ENCODE measurements at regions not wholly inside any gene's neighbourhood (a gene's known extent, or its start where the extent isn't known, plus 50 kb on each side); places are given as distances from the start of the nearest gene placed in this dataset.
"Not testable (repeated sequence)": the region's sequence is repeated elsewhere in the genome, so short reads cannot be mapped to it uniquely, and the experiment has no call there.

- DNase-seq: no peak
Measured at GRCh38 chr4:14336656-14337055, 665.6 kb upstream of the CPEB2 start.

GRCh38 chr4:14337892-14338584 is 664.2 kb upstream of the CPEB2 start:
- DNase-seq: no peak

GRCh38 chr4:14338585-14339265 is 663.6 kb upstream of the CPEB2 start:
- DNase-seq: no peak

GRCh38 chr4:14339715-14340114 is 662.6 kb upstream of the CPEB2 start:
- DNase-seq: no peak

- DNase-seq: no peak
Measured at GRCh38 chr4:14340321-14340720, 662.0 kb upstream of the CPEB2 start.

- DNase-seq: no peak
Measured at GRCh38 chr4:14343961-14344360, 658.3 kb upstream of the CPEB2 start.

GRCh38 chr4:14345356-14345775 is 656.9 kb upstream of the CPEB2 start:
- DNase-seq: no peak

GRCh38 chr4:14347526-14347925 is 654.8 kb upstream of the CPEB2 start:
- DNase-seq: no peak

- DNase-seq: no peak
Measured at GRCh38 chr4:14348506-14348905, 653.8 kb upstream of the CPEB2 start.

- DNase-seq: not testable (repeated sequence)
Measured at GRCh38 chr4:14358544-14359160, 643.6 kb upstream of the CPEB2 start.

GRCh38 chr4:14359991-14360390 is 642.3 kb upstream of the CPEB2 start:
- DNase-seq: no peak

- no peak for DNase-seq
Measured at GRCh38 chr4:14361084-14361483, 641.2 kb upstream of the CPEB2 start.

GRCh38 chr4:14362385-14362784 is 639.9 kb upstream of the CPEB2 start:
- no peak for DNase-seq

GRCh38 chr4:14364953-14365536 is 637.2 kb upstream of the CPEB2 start:
- DNase-seq: no peak

GRCh38 chr4:14368391-14368790 is 633.9 kb upstream of the CPEB2 start:
- DNase-seq: no peak

GRCh38 chr4:14371131-14371530 is 631.1 kb upstream of the CPEB2 start:
- DNase-seq: no peak

- DNase-seq: no peak
Measured at GRCh38 chr4:14375816-14376215, 626.5 kb upstream of the CPEB2 start.

GRCh38 chr4:14379183-14379582 is 623.1 kb upstream of the CPEB2 start:
- DNase-seq: no peak

- no peak for DNase-seq
Measured at GRCh38 chr4:14383652-14384051, 618.6 kb upstream of the CPEB2 start.

- no peak for DNase-seq
Measured at GRCh38 chr4:14384824-14385223, 617.5 kb upstream of the CPEB2 start.

- DNase-seq: no peak
Measured at GRCh38 chr4:14386196-14386595, 616.1 kb upstream of the CPEB2 start.

GRCh38 chr4:14387647-14388046 is 614.6 kb upstream of the CPEB2 start:
- DNase-seq: no peak

- no peak for DNase-seq
Measured at GRCh38 chr4:14392378-14392777, 609.9 kb upstream of the CPEB2 start.

- DNase-seq: no peak
Measured at GRCh38 chr4:14396183-14396582, 606.1 kb upstream of the CPEB2 start.
